ENCODE measurements at regions not wholly inside any gene's neighbourhood (a gene's known extent, or its start where the extent isn't known, plus 50 kb on each side); places are given as distances from the start of the nearest gene placed in this dataset.

DNA sequence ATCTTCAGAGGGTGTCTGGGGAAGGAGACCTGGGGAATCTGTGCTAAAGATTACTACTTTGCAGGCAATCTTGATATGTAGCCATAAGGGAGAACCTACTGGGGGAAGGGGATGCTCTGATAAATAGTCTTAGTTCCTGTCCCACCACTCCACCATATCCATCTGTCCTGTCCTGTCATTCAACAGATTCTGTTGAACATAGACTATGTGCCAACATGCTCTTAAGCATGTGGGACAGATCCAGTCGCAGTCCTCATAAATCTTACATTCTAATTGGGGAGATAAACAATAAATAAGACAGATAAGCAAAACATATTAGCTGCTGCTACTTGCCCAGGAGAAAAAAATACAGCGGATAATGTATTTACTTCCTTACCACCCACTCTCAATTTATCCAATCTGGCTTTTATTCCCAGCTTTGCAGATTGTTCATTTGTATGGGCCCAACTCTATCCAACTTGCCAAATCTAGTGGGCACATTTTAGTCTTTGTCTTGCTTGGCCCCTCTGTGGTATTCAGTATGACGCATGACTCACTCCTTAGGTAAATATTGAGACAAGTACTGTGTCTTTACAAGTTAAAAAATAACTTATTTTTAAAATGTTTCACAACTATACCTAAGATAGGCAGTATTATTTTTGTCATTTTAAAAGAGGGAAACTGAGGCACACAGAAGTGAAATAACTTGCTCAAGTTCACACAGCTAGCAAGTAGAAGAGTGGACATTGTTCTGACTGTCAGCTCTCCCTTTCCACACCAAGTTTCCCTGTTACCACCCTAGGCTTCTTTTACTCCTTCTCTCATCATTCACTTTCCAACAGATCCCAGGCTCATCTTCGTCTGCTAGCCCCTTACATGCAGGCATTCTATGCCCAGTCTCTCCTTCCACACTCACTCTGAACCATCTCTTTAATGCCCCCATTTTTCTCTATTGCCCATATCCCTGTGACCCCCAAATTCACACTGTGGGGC, 133.6 kb upstream of the SESN3 start:
- DNase-seq (ENCODE audit: low read depth, low spot score), result peak; percentile 51
- in situ Hi-C loops (cut with HindIII; ENCODE audit: low sequenced_read_pairs), result no loop called here
- TF ChIP-seq, protein P1, sequence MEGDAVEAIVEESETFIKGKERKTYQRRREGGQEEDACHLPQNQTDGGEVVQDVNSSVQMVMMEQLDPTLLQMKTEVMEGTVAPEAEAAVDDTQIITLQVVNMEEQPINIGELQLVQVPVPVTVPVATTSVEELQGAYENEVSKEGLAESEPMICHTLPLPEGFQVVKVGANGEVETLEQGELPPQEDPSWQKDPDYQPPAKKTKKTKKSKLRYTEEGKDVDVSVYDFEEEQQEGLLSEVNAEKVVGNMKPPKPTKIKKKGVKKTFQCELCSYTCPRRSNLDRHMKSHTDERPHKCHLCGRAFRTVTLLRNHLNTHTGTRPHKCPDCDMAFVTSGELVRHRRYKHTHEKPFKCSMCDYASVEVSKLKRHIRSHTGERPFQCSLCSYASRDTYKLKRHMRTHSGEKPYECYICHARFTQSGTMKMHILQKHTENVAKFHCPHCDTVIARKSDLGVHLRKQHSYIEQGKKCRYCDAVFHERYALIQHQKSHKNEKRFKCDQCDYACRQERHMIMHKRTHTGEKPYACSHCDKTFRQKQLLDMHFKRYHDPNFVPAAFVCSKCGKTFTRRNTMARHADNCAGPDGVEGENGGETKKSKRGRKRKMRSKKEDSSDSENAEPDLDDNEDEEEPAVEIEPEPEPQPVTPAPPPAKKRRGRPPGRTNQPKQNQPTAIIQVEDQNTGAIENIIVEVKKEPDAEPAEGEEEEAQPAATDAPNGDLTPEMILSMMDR (IDR thresholded peaks at IDR 0.05; ENCODE audit: low read depth, low read length), result no peak
- H3K4me3 ChIP-seq (ENCODE audit: low read depth, low read length), result no peak overlapping the region

DNA sequence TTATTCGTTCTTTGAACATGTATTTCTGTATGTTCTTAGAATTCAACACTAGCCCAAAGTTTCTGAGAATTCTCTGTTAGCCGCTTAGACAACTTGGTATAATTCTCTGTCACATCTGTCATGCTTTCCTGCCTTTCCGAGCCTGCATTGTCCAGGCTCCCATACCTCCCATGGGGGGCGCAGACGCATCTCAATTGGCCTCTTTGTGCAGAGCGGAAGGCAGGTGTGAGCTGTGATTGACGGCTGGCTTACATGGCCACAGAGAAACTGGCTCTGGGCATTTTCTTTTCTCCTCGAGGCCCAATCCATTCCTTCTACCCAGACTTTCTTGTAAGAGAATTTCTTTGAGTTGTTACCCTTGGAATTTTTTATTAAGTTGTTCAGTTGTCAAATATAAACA, 132.7 kb upstream of the SESN3 start:
- no peak overlapping the region for H3K4me3 ChIP-seq (ENCODE audit: low read depth, low read length)
- in situ Hi-C loops (cut with HindIII; ENCODE audit: low sequenced_read_pairs), result no loop called here
- TF ChIP-seq, protein P1 (IDR thresholded peaks at IDR 0.05; ENCODE audit: low read depth, low read length), result no peak
- no peak for DNase-seq (ENCODE audit: low read depth, low spot score)

DNA sequence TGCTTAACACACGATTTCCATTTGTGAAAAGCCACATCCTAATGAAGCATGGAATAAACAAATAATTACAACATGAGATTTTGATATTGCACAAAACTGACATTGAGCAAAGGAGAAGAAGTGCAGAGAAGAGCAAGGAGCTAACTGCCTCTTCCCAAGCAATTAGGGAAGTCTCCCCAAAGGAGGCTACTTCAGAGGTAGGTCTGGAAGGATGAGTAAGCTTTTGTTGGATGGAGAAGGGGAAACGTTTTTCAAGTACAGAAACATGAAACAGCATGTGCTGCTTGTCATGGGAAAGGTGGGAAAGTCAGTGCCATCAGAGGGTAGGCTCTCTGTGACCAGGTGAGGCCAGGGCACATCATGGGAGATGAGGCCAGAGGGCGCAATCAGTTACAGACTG, 132.2 kb upstream of the SESN3 start:
- in situ Hi-C loops (cut with HindIII; ENCODE audit: low sequenced_read_pairs), result no loop called here
- no peak overlapping the region for H3K4me3 ChIP-seq (ENCODE audit: low read depth, low read length)
- TF ChIP-seq, protein P1 (IDR thresholded peaks at IDR 0.05; ENCODE audit: low read depth, low read length), result no peak
- no peak for DNase-seq (ENCODE audit: low read depth, low spot score)

DNA sequence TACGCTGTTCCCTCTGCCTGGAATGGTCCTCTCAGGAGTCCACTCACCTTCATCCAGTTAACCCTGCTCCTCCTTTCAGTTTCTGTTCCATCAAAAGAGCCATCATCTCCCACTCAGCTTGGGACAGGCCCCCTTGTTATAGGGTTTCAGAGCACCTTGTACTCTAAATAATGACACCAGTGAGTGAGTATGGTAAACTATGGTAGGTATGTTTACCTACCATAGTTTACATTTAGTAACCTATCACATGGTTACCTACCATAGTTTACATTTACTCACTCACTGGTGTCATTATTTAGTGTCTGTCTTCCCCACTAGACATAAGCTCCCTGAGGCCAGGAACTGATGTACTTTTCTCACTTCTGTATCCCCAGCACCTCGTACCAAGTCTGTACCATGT, 130.2 kb upstream of the SESN3 start:
- no peak for DNase-seq (ENCODE audit: low read depth, low spot score)
- H3K4me3 ChIP-seq (ENCODE audit: low read depth, low read length), result no peak overlapping the region
- TF ChIP-seq, protein P1 (IDR thresholded peaks at IDR 0.05; ENCODE audit: low read depth, low read length), result no peak
- in situ Hi-C loops (cut with HindIII; ENCODE audit: low sequenced_read_pairs), result no loop called here

DNA sequence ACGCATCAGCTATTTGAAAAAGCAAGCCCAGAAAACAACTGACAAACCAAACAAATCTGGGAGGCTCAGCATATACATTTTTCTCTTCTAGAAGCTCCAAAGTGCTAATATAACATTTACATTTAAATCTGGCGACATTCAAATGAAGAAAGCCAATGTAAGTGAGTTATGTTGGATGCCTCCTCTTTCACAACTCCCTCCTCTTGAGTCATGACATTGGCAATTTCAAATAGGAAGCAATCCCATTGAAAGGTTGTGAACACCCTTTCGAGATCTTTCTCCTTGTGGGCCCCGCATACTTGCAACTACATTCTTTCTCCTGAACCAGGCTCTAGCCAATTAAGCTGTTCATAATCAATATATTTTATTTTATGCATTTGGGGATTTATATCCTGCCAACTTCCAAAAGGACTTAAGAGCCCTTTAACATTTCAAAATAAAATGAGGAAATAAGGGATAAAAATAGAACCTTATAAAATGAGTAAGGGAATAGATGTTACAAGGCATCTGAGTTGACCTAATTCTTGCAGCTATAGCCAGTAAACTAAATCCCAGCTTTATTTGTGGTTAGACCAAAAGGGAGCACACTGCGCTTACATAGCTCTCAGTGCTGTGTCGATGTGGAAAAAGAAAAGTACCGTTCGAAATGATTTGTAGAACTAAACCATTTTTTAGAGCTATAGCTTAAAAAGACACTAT, 129.5 kb upstream of the SESN3 start:
- H3K4me3 ChIP-seq (ENCODE audit: low read depth, low read length), result no peak overlapping the region
- TF ChIP-seq, protein P1 (IDR thresholded peaks at IDR 0.05; ENCODE audit: low read depth, low read length), result no peak
- in situ Hi-C loops (cut with HindIII; ENCODE audit: low sequenced_read_pairs), result no loop called here
- DNase-seq (ENCODE audit: low read depth, low spot score), result no peak

DNA sequence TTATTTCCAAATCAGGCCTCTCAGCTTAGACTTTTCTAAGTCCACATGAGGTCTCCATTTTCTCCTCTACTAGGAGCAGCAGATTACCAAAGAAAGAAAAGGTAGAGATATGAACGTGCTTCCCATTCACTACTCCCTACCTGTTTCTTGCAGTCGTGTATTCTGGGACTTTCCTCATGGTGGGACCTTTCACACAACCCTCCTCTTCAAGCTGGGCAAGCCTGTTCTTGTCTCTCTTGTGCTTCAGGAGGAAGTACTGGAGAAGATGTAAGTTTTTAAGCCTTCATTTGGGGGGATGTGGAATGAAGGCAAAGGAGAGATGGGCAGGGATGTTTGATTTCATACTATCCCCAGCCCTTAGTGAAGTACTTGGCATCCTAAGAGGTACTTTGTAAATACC, 128.8 kb upstream of the SESN3 start:
- TF ChIP-seq, protein P1 (IDR thresholded peaks at IDR 0.05; ENCODE audit: low read depth, low read length), result no peak
- in situ Hi-C loops (cut with HindIII; ENCODE audit: low sequenced_read_pairs), result no loop called here
- DNase-seq (ENCODE audit: low read depth, low spot score), result no peak
- H3K4me3 ChIP-seq (ENCODE audit: low read depth, low read length), result no peak overlapping the region
